GM23248 (cell line): ENCODE measurements at regions not wholly inside any gene's neighbourhood (a gene's known extent, or its start where the extent isn't known, plus 50 kb on each side); places are given as distances from the start of the nearest gene placed in this dataset.

ENCODE experiments used
- DNase-seq: peaks from one replicate; pipeline ENCODE4 v3.0.0-alpha.2; 2015
- H2AFZ ChIP-seq: fragments of 200-600 bp; sonication (generic); 2 replicates; pipeline ENCODE4 v1.6.1; 2016; ENCODE audit warnings: antibody characterized with exemption
- H3F3A ChIP-seq: fragments of 200-600 bp; sonication (generic); 2 replicates; pipeline ENCODE4 v1.6.1; 2016; ENCODE audit warnings: mild to moderate bottlenecking, antibody characterized with exemption, mixed run types; ENCODE audit not compliant: insufficient read depth
- H3K27ac ChIP-seq: fragments of 200-600 bp; sonication (generic); 2 replicates; pipeline ENCODE4 v1.5.1; 2016; ENCODE audit warnings: mild to moderate bottlenecking
- H3K27me3 ChIP-seq: fragments of 200-600 bp; sonication (generic); replicated peaks from 2 replicates; pipeline ENCODE4 v1.6.1; 2016; ENCODE audit warnings: mild to moderate bottlenecking; ENCODE audit not compliant: insufficient read depth
- H3K36me3 ChIP-seq: fragments of 200-600 bp; sonication (generic); 2 replicates; pipeline ENCODE4 v1.6.1; 2016; ENCODE audit warnings: low read depth, mild to moderate bottlenecking
- H3K4me1 ChIP-seq: fragments of 200-600 bp; sonication (generic); 2 replicates; pipeline ENCODE4 v1.6.1; 2016; ENCODE audit warnings: mild to moderate bottlenecking; ENCODE audit not compliant: insufficient read depth
- H3K4me2 ChIP-seq: fragments of 200-600 bp; sonication (generic); one replicate; pipeline ENCODE4 v1.6.1; 2016; ENCODE audit warnings: mild to moderate bottlenecking; ENCODE audit not compliant: unreplicated experiment
- H3K4me3 ChIP-seq: fragments of 200-600 bp; sonication (generic); 2 replicates; pipeline ENCODE4 v1.5.1; 2016; ENCODE audit warnings: mild to moderate bottlenecking
- H3K79me2 ChIP-seq: fragments of 200-600 bp; sonication (generic); 2 replicates; pipeline ENCODE4 v1.6.1; 2016; ENCODE audit warnings: mild to moderate bottlenecking; ENCODE audit not compliant: insufficient read depth
- H3K9ac ChIP-seq: fragments of 200-600 bp; sonication (generic); 2 replicates; pipeline ENCODE4 v1.6.1; 2016; ENCODE audit warnings: mild to moderate bottlenecking
- H3K9me2 ChIP-seq: fragments of 200-600 bp; sonication (generic); 2 replicates; pipeline ENCODE4 v1.6.1; 2016; ENCODE audit warnings: mixed run types, mild to moderate bottlenecking, moderate library complexity; ENCODE audit not compliant: insufficient read depth
- H3K9me3 ChIP-seq: fragments of 200-600 bp; sonication (generic); one replicate; pipeline ENCODE4 v1.6.1; 2017; ENCODE audit warnings: low read depth
- H4K20me1 ChIP-seq: fragments of 200-600 bp; sonication (generic); 2 replicates; pipeline ENCODE4 v1.6.0; 2016; ENCODE audit not compliant: insufficient read depth
- EZH2 ChIP-seq: fragments of 200-600 bp; sonication (generic); IDR thresholded peaks from 2 replicates; pipeline ENCODE4 v1.6.1; 2018; ENCODE audit warnings: antibody characterized with exemption, mild to moderate bottlenecking; ENCODE audit not compliant: insufficient read depth, poor library complexity, severe bottlenecking
- EZH2phosphoT487 ChIP-seq: fragments of 200-600 bp; sonication (generic); IDR thresholded peaks from 2 replicates; pipeline ENCODE4 v1.6.1; 2018; ENCODE audit warnings: antibody characterized with exemption, moderate library complexity, mild to moderate bottlenecking, low read depth; ENCODE audit not compliant: insufficient read depth
- WGBS, 2 experiments: methylation state at CpG; one replicate each; pipeline ENCODE4 v1.1.6; 2015 to 2017; ENCODE audit warnings: low lambda C conversion rate in 2 of 2, low coverage in 1 of 2; ENCODE audit errors: missing lambda C conversion rate in 2 of 2; 5-methylcytosine and 5-hydroxymethylcytosine counted together
- in situ Hi-C: fragments of 300-500 bp; cut with MboI; formaldehyde crosslinking; loops from 2 replicates; pipeline ENCODE4 v1.15.0; 2020

DNA sequence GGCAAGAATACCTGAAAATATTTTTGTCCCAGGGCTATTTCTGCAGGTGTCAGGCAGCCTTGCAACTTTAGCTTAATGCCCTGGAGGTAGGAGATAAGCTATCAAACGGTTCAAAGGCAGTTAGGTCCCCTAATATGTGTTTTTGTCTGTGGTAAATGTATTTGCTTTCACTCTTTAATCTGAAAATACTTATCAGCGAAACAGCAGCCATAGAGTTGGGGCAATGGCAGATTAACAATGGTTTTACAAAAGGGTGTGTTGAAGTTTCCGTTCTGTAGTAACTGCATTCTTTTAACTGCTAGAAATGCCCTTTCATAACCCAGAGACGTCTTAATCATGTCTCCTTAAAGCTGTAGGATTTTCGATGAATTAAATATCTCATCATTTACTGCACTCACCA, 265.0 kb upstream of the TRIB2 start:
- TF ChIP-seq EZH2 (no peak), EZH2phosphoT487 (no peak)
- Histone ChIP-seq H3F3A (peaks cover 15% of the 10 kb centered on the region), H3K27ac (no peak overlapping the region), H3K4me2 (no peak overlapping the region), H4K20me1 (no peaks in the 10 kb centered on the region), H3K36me3 (no peaks in the 10 kb centered on the region), H3K4me1 (peaks cover 18% of the 10 kb centered on the region), H3K27me3 (no peaks in the 10 kb centered on the region), H3K9ac (no peak overlapping the region), H3K4me3 (no peak overlapping the region), H3K9me3 (no peaks in the 10 kb centered on the region), H3K79me2 (no peaks in the 10 kb centered on the region), H3K9me2 (no peaks in the 10 kb centered on the region), H2AFZ (0 out of 2 replicates have a peak overlapping the region, but pooled peaks have one; percentile 13)
- DNase-seq = no peak
- in situ Hi-C loops = no loop called here
- 83 to 86% methylated on average over 5 of the region's 5 CpGs for WGBS, 2 experiments

DNA sequence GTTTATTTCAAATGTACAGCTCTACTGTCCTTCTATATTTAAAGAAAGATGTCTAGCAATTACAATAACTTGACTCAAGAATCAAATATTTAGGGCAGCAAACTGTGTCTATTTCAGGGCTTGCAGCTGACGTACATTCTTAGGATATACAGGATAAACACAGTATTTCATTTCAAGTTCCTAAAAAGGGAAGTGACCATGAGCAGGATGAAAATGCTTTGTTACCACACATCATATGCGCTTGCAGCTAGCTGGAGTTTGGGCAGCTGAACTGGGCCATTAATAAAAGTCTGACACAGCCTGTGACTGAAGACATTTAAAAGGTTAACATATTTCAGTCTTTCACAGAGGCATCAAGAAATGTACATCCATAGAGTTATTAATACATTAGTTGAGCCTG, 264.6 kb upstream of the TRIB2 start:
- H3K4me2 ChIP-seq = no peak overlapping the region

GRCh38 chr2:12453731-12454130, 263.0 kb upstream of the TRIB2 start:
- Histone ChIP-seq H3K9ac (no peak overlapping the region), H3K36me3 (no peaks in the 10 kb centered on the region), H2AFZ (no peak overlapping the region), H3K9me2 (no peaks in the 10 kb centered on the region), H3K27ac (no peak overlapping the region), H3K79me2 (no peaks in the 10 kb centered on the region), H4K20me1 (no peaks in the 10 kb centered on the region), H3K9me3 (no peaks in the 10 kb centered on the region), H3F3A (peaks cover 25% of the 10 kb centered on the region), H3K27me3 (no peaks in the 10 kb centered on the region), H3K4me2 (no peak overlapping the region), H3K4me1 (peaks cover 26% of the 10 kb centered on the region), H3K4me3 (no peak overlapping the region)
- 91 to 93% methylated on average over 11 of the region's 11 CpGs for WGBS, 2 experiments
- in situ Hi-C loops = no loop called here
- TF ChIP-seq EZH2 (no peak), EZH2phosphoT487 (no peak)
- no peak for DNase-seq

More for the DNA sequence above, 264.6 kb upstream of the TRIB2 start:
- Histone ChIP-seq H3K9ac (no peak overlapping the region), H3K9me2 (no peaks in the 10 kb centered on the region), H2AFZ (no peak overlapping the region), H3F3A (peaks cover 20% of the 10 kb centered on the region), H3K4me3 (no peak overlapping the region), H3K36me3 (no peaks in the 10 kb centered on the region), H3K79me2 (no peaks in the 10 kb centered on the region), H4K20me1 (no peaks in the 10 kb centered on the region), H3K4me1 (peaks cover 23% of the 10 kb centered on the region), H3K27ac (no peak overlapping the region), H3K27me3 (no peaks in the 10 kb centered on the region), H3K9me3 (no peaks in the 10 kb centered on the region)
- in situ Hi-C loops = no loop called here
- WGBS, 2 experiments = 96 to 100% methylated on average over 2 of the region's 2 CpGs
- TF ChIP-seq EZH2 (no peak), EZH2phosphoT487 (no peak)
- DNase-seq = no peak

- H2AFZ ChIP-seq = no peak overlapping the region
- 2 to 13% methylated on average over 2 of the region's 2 CpGs for WGBS, 2 experiments
Observed at GRCh38 chr2:12455661-12456060, 261.1 kb upstream of the TRIB2 start.

More at GRCh38 chr2:12455661-12456060, 261.1 kb upstream of the TRIB2 start:
- peaks cover 14% of the 10 kb centered on the region for H3F3A ChIP-seq
- H3K79me2 ChIP-seq = no peaks in the 10 kb centered on the region
- no peak overlapping the region for H3K4me3 ChIP-seq
- in situ Hi-C loops = no loop called here
- DNase-seq = peak; percentile 58
- H3K9ac ChIP-seq = no peak overlapping the region
- no peaks in the 10 kb centered on the region for H3K36me3 ChIP-seq
- H3K9me2 ChIP-seq = no peaks in the 10 kb centered on the region
- peak overlapping the region; percentile 5; the same call in 1 of the 2 replicates for H3K27ac ChIP-seq
- H3K9me3 ChIP-seq = no peaks in the 10 kb centered on the region
- no peaks in the 10 kb centered on the region for H3K27me3 ChIP-seq
- H3K4me2 ChIP-seq = peak overlapping the region; percentile 15
- H3K4me1 ChIP-seq = peaks cover 16% of the 10 kb centered on the region
- no peaks in the 10 kb centered on the region for H4K20me1 ChIP-seq
- no peak for TF ChIP-seq EZH2phosphoT487
- no peak for TF ChIP-seq EZH2
